ENCODE measurements at regions not wholly inside any gene's neighbourhood (a gene's known extent, or its start where the extent isn't known, plus 50 kb on each side); places are given as distances from the start of the nearest gene placed in this dataset.

DNA sequence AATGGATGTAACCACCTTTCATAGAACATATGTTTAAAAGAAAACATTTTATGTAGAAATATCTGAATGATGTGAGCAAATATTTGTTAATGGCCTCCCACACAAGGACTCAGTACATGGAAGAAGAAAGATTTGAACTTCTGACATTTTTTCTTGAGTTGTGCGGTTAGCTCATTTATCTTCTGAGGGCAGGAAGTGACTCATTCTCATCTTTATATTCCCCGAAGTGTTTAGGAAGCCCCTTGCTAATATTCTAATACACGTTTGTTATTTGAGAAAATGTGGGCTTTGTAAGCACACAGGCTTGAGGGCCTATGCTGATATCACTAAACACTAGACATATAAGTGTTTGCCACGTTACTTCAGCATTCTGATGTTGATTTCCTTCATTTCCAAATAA, 392.5 kb upstream of the PTBP2 start:
- no peak for DNase-seq
- Histone ChIP-seq H3K4me1 (no peaks in the 10 kb centered on the region), H3K27ac (no peak overlapping the region), H3K9me3 (no peaks in the 10 kb centered on the region), H3K4me3 (no peak overlapping the region), H3K36me3 (no peaks in the 10 kb centered on the region), H3K27me3 (no peaks in the 10 kb centered on the region)
- intact Hi-C loops (cut with DNase I), result no loop called here
- WGBS, 2 donors, result 44 to 46% methylated on average over 4 of the region's 4 CpGs
- TF ChIP-seq, protein P1, sequence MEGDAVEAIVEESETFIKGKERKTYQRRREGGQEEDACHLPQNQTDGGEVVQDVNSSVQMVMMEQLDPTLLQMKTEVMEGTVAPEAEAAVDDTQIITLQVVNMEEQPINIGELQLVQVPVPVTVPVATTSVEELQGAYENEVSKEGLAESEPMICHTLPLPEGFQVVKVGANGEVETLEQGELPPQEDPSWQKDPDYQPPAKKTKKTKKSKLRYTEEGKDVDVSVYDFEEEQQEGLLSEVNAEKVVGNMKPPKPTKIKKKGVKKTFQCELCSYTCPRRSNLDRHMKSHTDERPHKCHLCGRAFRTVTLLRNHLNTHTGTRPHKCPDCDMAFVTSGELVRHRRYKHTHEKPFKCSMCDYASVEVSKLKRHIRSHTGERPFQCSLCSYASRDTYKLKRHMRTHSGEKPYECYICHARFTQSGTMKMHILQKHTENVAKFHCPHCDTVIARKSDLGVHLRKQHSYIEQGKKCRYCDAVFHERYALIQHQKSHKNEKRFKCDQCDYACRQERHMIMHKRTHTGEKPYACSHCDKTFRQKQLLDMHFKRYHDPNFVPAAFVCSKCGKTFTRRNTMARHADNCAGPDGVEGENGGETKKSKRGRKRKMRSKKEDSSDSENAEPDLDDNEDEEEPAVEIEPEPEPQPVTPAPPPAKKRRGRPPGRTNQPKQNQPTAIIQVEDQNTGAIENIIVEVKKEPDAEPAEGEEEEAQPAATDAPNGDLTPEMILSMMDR (IDR thresholded peaks at IDR 0.05), result no peak
- no peak for TF ChIP-seq POLR2A (IDR thresholded peaks at IDR 0.05)

DNA sequence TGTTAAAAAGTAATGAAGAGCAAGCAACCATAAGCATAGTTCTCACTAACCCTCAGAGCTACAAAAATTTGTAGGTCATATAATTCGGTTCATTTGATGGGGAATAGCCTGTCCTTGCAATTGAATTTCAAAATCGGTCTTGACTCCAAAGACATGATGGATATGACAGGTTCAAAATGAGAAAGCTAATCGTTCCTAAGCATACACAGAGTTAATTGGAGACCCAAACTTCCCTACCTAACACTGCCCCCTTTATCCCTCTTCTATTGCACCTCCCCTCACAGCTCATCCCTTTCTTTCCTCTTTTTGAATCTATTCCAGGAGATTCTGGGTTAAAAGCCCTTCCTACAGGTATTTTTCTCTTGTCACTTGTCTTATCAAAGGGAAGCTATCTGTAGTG, 390.0 kb upstream of the PTBP2 start:
- no peak for TF ChIP-seq POLR2A (IDR thresholded peaks at IDR 0.05)
- TF ChIP-seq, protein P1 (IDR thresholded peaks at IDR 0.05), result no peak
- no peak for DNase-seq
- Histone ChIP-seq H3K4me1 (no peaks in the 10 kb centered on the region), H3K4me3 (no peak overlapping the region), H3K9me3 (no peaks in the 10 kb centered on the region), H3K27me3 (no peaks in the 10 kb centered on the region), H3K36me3 (no peaks in the 10 kb centered on the region), H3K27ac (no peak overlapping the region)
- 73 to 76% methylated on average over 3 of the region's 3 CpGs for WGBS, 2 donors
- intact Hi-C loops (cut with DNase I), result no loop called here

DNA sequence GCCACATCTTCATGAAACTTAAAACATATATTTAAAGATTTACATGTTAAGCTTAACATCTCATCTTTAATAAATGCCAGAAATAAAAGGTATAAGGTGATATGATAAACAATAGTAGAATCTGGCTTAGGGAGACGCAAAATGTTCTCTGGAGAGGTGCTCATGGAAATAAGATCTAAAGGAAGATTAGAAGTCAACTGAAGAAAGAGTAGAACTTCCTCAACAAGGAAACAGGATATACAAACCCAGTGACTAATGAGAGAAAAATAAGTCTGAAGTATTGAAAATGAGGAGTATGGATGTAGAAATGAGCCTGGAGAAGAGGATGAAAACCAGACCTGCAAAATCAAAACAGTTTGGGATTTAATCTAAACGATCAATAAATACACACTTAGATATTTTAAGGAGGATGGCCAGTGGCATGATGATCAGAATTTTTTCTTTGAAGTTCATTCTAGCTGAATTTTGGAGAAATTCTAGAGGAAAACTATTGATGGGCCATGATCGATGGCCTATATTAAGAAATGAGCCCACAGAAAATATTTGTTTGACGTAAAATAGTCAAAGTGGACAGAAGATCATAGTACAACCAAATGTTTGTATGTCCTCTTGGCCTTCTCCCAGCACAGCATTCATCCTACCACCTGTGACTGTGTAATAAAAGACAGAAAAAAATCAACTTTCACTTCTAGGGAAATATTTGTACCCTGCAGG, 387.9 kb upstream of the PTBP2 start:
- Histone ChIP-seq H3K36me3 (no peaks in the 10 kb centered on the region), H3K4me1 (no peaks in the 10 kb centered on the region), H3K9me3 (no peaks in the 10 kb centered on the region), H3K4me3 (no peak overlapping the region), H3K27ac (no peak overlapping the region), H3K27me3 (no peaks in the 10 kb centered on the region)
- TF ChIP-seq, protein P1 (IDR thresholded peaks at IDR 0.05), result no peak
- TF ChIP-seq POLR2A (IDR thresholded peaks at IDR 0.05), result no peak
- DNase-seq, result no peak
- intact Hi-C loops (cut with DNase I), result no loop called here
- 72 to 76% methylated on average over 4 of the region's 4 CpGs for WGBS, 2 donors

DNA sequence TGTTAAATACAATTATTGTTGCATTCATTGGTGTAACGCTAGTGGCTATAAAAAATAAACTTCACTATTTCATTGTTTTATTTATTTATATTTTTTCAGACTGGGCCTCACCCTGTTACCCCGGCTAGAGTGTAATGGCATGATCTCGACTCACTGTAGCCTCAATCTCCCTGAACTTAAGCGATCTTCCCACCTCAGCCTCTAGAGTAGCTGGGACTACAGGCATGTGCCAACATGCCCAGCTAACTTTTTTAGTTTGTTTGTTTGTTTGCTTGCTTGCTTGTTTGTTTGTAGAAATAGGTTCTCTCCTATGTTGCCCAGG, 387.4 kb upstream of the PTBP2 start:
- 88% methylated on average over 4 of the region's 4 CpGs for WGBS, 2 donors
- TF ChIP-seq, protein P1 (IDR thresholded peaks at IDR 0.05), result no peak
- no peak for TF ChIP-seq POLR2A (IDR thresholded peaks at IDR 0.05)
- no peak for DNase-seq
- H3K4me1 ChIP-seq, result no peaks in the 10 kb centered on the region
- intact Hi-C loops (cut with DNase I), result no loop called here
- H3K9me3 ChIP-seq, result no peaks in the 10 kb centered on the region
- H3K4me3 ChIP-seq, result no peak overlapping the region
- no peaks in the 10 kb centered on the region for H3K36me3 ChIP-seq
- H3K27me3 ChIP-seq, result no peaks in the 10 kb centered on the region
- H3K27ac ChIP-seq, result no peak overlapping the region

DNA sequence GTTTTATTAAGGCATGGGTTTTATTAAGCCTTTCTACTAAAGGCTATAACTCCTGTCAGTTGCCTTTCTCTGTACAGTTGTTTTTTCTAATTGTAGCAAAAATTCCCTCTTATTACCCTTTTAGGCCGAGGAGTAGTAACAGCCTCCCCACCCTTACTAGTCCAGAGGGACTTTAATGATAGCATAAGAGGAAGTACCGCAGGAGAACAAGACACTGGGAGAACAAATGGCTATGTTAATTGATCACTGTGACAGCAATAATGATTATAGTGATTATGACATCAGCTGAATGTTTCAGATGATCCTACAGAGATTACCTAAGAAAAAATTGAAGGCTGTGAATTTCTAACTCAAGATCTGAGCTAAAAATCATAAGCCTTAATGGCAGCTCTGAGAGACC, 383.0 kb upstream of the PTBP2 start:
- intact Hi-C loops (cut with DNase I), result no loop called here
- H3K27ac ChIP-seq, result no peak overlapping the region
- no peaks in the 10 kb centered on the region for H3K36me3 ChIP-seq
- no peak for DNase-seq
- WGBS, 2 donors, result 73 to 92% methylated on average over 2 of the region's 2 CpGs
- TF ChIP-seq, protein P1 (IDR thresholded peaks at IDR 0.05), result no peak
- no peak for TF ChIP-seq POLR2A (IDR thresholded peaks at IDR 0.05)
- no peaks in the 10 kb centered on the region for H3K4me1 ChIP-seq
- no peaks in the 10 kb centered on the region for H3K9me3 ChIP-seq
- H3K27me3 ChIP-seq, result no peaks in the 10 kb centered on the region
- no peak overlapping the region for H3K4me3 ChIP-seq
